GM12878 (cell line): ENCODE measurements at regions not wholly inside any gene's neighbourhood (a gene's known extent, or its start where the extent isn't known, plus 50 kb on each side); places are given as distances from the start of the nearest gene placed in this dataset.

Source experiments
- BCLAF1 ChIP-seq: fragments of 450-650 bp; IDR thresholded peaks from 2 replicates; pipeline ENCODE4 v1.6.1; 2017; ENCODE audit warnings: antibody characterized with exemption, mild to moderate bottlenecking, moderate library complexity
- CBX5 ChIP-seq: sonication (generic); IDR thresholded peaks from 2 replicates; pipeline ENCODE4 v1.6.1; 2016; ENCODE audit warnings: low read depth, moderate library complexity, mild to moderate bottlenecking, inconsistent platforms
- CEBPB ChIP-seq, 2 experiments: fragments of 150-350 bp in 1 of 2; IDR thresholded peaks; 2 replicates each; pipeline ENCODE4 v1.6.1; 2012 to 2014; ENCODE audit warnings: low read depth in 2 of 2, low read length in 2 of 2, borderline replicate concordance in 1 of 2, inconsistent platforms in 1 of 2
- ETV6 ChIP-seq, 2 experiments: fragments of 450-650 bp in 1 of 2; IDR thresholded peaks in 1 of 2; conservative IDR thresholded peaks in 1 of 2; 2 replicates each; pipeline ENCODE4 v1.6.1; 2014; ENCODE audit warnings: antibody characterized with exemption in 1 of 2, borderline replicate concordance in 1 of 2, low read depth in 1 of 2, mild to moderate bottlenecking in 1 of 2, moderate library complexity in 1 of 2
- EZH2 ChIP-seq: IDR thresholded peaks from 2 replicates; pipeline ENCODE4 v1.6.1; 2012; ENCODE audit warnings: low read depth, mild to moderate bottlenecking, control low read depth, inconsistent platforms, low read length, borderline replicate concordance; ENCODE audit not compliant: control insufficient read depth
- GABPA ChIP-seq: IDR thresholded peaks from 2 replicates; pipeline ENCODE4 v1.6.1; 2014; ENCODE audit warnings: antibody characterized with exemption, low read depth, mild to moderate bottlenecking, inconsistent platforms
- NFYB ChIP-seq: IDR thresholded peaks from 2 replicates; pipeline ENCODE4 v1.6.1; 2011; ENCODE audit warnings: low read depth, mild to moderate bottlenecking, low read length, improper control_type of control experiment, moderate library complexity; ENCODE audit not compliant: insufficient read depth
- NKRF ChIP-seq: fragments of 450-650 bp; conservative IDR thresholded peaks from 2 replicates; pipeline ENCODE4 v1.6.1; 2017; ENCODE audit warnings: mild to moderate bottlenecking, moderate library complexity
- RELB ChIP-seq: fragments of 450-650 bp; IDR thresholded peaks from 2 replicates; pipeline ENCODE4 v1.6.1; 2017; ENCODE audit warnings: low read depth, mild to moderate bottlenecking, moderate library complexity
- RFX5 ChIP-seq: IDR thresholded peaks from 2 replicates; pipeline ENCODE4 v1.6.1; 2011; ENCODE audit warnings: low read depth, low read length, improper control_type of control experiment
- STAT3 ChIP-seq: IDR thresholded peaks from 2 replicates; pipeline ENCODE4 v1.6.1; 2011; ENCODE audit warnings: low read depth, low read length, improper control_type of control experiment
- ZNF24 ChIP-seq: fragments of 450-650 bp; IDR thresholded peaks from 2 replicates; pipeline ENCODE4 v1.6.1; 2017; ENCODE audit warnings: antibody characterized with exemption, mild to moderate bottlenecking

- no peak for TF ChIP-seq NKRF
- TF ChIP-seq ETV6 (conservative IDR thresholded peaks at IDR 0.05 in 1 of 2, IDR thresholded peaks at IDR 0.05 in 1 of 2; ENCODE audit: borderline replicate concordance in 1 of 2, low read depth in 1 of 2), result peak in 1 of 2 experiments; percentile 99; a peak in 2 of 4 replicates
- no peak for TF ChIP-seq STAT3
- no peak for TF ChIP-seq RFX5
- no peak for TF ChIP-seq CBX5
- TF ChIP-seq CEBPB (IDR thresholded peaks at IDR 0.05; ENCODE audit: borderline replicate concordance in 1 of 2, low read depth in 2 of 2, low read length in 2 of 2), result peak in 1 of 2 experiments; percentile 80; a peak in 1 of 4 replicates
- TF ChIP-seq EZH2, result no peak
- TF ChIP-seq ZNF24, result peak; percentile 83
- no peak for TF ChIP-seq BCLAF1
- TF ChIP-seq GABPA, result peak; percentile 70
- TF ChIP-seq NFYB, result no peak
- TF ChIP-seq RELB, result peak; percentile 72
These were observed 81.6 kb downstream of the PPCDC start (continued) for GRCh38 chr15:75104804-75105557.
